ENCODE measurements at regions not wholly inside any gene's neighbourhood (a gene's known extent, or its start where the extent isn't known, plus 50 kb on each side); places are given as distances from the start of the nearest gene placed in this dataset.

DNA sequence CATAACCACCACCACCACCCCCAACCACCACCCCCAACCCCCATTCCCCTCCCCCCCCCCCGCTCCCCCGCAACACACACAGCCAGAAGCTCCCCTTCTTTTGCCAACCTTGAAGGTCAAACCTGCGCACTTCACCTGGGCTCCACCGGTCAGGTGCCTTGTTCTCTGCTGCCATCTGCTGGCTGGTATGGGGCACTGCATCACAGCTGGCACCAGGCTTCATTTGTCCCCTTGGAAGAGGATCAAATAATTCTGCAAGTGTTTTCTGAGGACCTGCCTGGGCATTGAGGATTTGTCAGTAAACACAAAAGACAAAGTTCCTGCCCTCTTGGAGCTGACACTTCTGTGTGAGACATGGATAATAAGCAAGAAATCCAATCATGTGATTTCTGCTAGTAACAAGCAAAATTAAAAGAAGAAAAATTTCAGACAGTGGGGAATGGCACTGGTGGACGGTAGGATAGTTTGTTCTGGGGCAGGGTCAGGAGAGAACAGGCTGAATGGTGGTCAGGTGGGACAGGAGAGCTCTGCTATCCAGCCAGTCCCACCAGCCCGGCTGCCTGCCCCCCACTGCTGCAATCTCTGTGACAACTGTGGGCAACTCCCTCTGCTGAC is 55.6 kb upstream of the LMX1B start:
- Histone ChIP-seq H3K27me3 (replicated peaks in 1 of 2; ENCODE audit: control insufficient read depth in 2 of 2, insufficient read depth in 2 of 2, low read length in 1 of 2) (no peaks in the 10 kb centered on the region; a peak in 1 of 4 replicates), H3K4me2 (ENCODE audit: control insufficient read depth, insufficient read depth) (no peak overlapping the region), H3K4me1 (ENCODE audit: control insufficient read depth, insufficient read depth, low read length) (no peaks in the 10 kb centered on the region), H2AFZ (ENCODE audit: control insufficient read depth, low read depth, low read length) (no peak overlapping the region), H3K9me3 (replicated peaks; ENCODE audit: control insufficient read depth, insufficient read depth, low read length) (no peaks in the 10 kb centered on the region), H3K36me3 (ENCODE audit: control insufficient read depth in 2 of 2, insufficient read depth in 2 of 2, low read length in 1 of 2) (no peaks in the 10 kb centered on the region), H4K20me1 (ENCODE audit: control insufficient read depth, insufficient read depth) (no peaks in the 10 kb centered on the region; the same call in 1 of the 2 replicates), H3K79me2 (ENCODE audit: control insufficient read depth, insufficient read depth, low read length) (no peaks in the 10 kb centered on the region), H3K4me3 (no peak overlapping the region), H3K9ac (ENCODE audit: control insufficient read depth, insufficient read depth, low read length) (no peak overlapping the region), H3K27ac (ENCODE audit: control insufficient read depth, insufficient read depth) (no peak overlapping the region)
- TF ChIP-seq, protein P1, sequence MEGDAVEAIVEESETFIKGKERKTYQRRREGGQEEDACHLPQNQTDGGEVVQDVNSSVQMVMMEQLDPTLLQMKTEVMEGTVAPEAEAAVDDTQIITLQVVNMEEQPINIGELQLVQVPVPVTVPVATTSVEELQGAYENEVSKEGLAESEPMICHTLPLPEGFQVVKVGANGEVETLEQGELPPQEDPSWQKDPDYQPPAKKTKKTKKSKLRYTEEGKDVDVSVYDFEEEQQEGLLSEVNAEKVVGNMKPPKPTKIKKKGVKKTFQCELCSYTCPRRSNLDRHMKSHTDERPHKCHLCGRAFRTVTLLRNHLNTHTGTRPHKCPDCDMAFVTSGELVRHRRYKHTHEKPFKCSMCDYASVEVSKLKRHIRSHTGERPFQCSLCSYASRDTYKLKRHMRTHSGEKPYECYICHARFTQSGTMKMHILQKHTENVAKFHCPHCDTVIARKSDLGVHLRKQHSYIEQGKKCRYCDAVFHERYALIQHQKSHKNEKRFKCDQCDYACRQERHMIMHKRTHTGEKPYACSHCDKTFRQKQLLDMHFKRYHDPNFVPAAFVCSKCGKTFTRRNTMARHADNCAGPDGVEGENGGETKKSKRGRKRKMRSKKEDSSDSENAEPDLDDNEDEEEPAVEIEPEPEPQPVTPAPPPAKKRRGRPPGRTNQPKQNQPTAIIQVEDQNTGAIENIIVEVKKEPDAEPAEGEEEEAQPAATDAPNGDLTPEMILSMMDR (IDR thresholded peaks at IDR 0.05 in 2 of 3, conservative IDR thresholded peaks at IDR 0.05 in 1 of 3; ENCODE audit: control insufficient read depth in 2 of 3, extremely low read depth in 1 of 3, insufficient read depth in 1 of 3, low read depth in 3 of 3, low read length in 3 of 3), result peak; percentile 93 to 99 (median 98)
- peak; percentile 43; the same call in 1 of the 2 replicates for TF ChIP-seq ESRRA (IDR thresholded peaks at IDR 0.05; ENCODE audit: low read length)
- no peak for TF ChIP-seq EZH2 (IDR thresholded peaks at IDR 0.05; ENCODE audit: borderline replicate concordance, control insufficient read depth, low read depth, low read length)
- TF ChIP-seq, protein P2, sequence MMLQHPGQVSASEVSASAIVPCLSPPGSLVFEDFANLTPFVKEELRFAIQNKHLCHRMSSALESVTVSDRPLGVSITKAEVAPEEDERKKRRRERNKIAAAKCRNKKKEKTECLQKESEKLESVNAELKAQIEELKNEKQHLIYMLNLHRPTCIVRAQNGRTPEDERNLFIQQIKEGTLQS (IDR thresholded peaks at IDR 0.05; ENCODE audit: borderline replicate concordance, extremely low read depth, low read depth, low read length), result peak; percentile 46; the same call in 1 of the 2 replicates
- TF ChIP-seq CEBPZ (IDR thresholded peaks at IDR 0.05; ENCODE audit: low read depth, low read length), result no peak
- TF ChIP-seq RAD21 (IDR thresholded peaks at IDR 0.05; ENCODE audit: insufficient read depth, low read depth, low read length), result peak; percentile 98
- peak in 1 of 2 experiments; percentile 24; a peak in 1 of 4 replicates for TF ChIP-seq BHLHE40 (IDR thresholded peaks at IDR 0.05; ENCODE audit: borderline replicate concordance in 1 of 2, low read depth in 2 of 2, low read length in 1 of 2)
- 0 out of 2 replicates have a peak, but pooled peaks have one; percentile 28 for TF ChIP-seq TCF12 (IDR thresholded peaks at IDR 0.05; ENCODE audit: low read depth, low read length)
- TF ChIP-seq POLR2A (IDR thresholded peaks at IDR 0.05; ENCODE audit: low read depth, low read length), result no peak
- 0 out of 2 replicates have a peak, but pooled peaks have one; percentile 58 for TF ChIP-seq TCF3 (IDR thresholded peaks at IDR 0.05; ENCODE audit: borderline replicate concordance, insufficient read depth, low read depth, low read length)
- peak; percentile 33; the same call in 1 of the 2 replicates for TF ChIP-seq YY1 (IDR thresholded peaks at IDR 0.05; ENCODE audit: low read depth, low read length)
- TF ChIP-seq SMC3 (IDR thresholded peaks at IDR 0.05; ENCODE audit: borderline replicate concordance, low read length), result peak; percentile 95
- POLR2A ChIA-PET, result no interaction called here
- 2% methylated on average over 4 of the region's 6 CpGs for WGBS (ENCODE audit: insufficient coverage, insufficient replicate concordance, low lambda C conversion rate, missing lambda C conversion rate)
- peak; percentile 88 for ATAC-seq
- CTCF ChIA-PET, result interaction anchor here (0.8 to 5.1 kb wide), 14 partner anchors 12 to 1151 kb away, joined by 3 to 86 read pairs (median 5); no protein-coding TSS in a partner anchor
- in situ Hi-C loops (cut with MboI) (loop anchor here (5.0 kb wide), 1 partner anchor 56 kb away; no protein-coding TSS in a partner anchor), intact Hi-C loops (cut with micrococcal nuclease; ENCODE audit: unreplicated experiment) (loop anchor here (1.0 kb wide), 1 partner anchor 59 kb away; no protein-coding TSS in a partner anchor)
- BruUV-seq (replicated peaks), result no TSS peak
- DNase-seq (ENCODE audit: low read depth, low spot score), result peak; percentile 27
- RAD21 ChIA-PET (ENCODE audit: unreplicated experiment), result interaction anchor here (0.6 to 1.7 kb wide), 5 partner anchors 50 to 1150 kb away, joined by 3 to 15 read pairs (median 3); no protein-coding TSS in a partner anchor
- FAIRE-seq, result peak; percentile 88
- SMC1A ChIA-PET (ENCODE audit: uncharacterized antibody, unreplicated experiment), result interaction anchor here (1.1 to 2.1 kb wide), 3 partner anchors 57 to 67 kb away, joined by 3 to 7 read pairs (median 5); no protein-coding TSS in a partner anchor
